Osteoblast (primary cell): ENCODE measurements at regions not wholly inside any gene's neighbourhood (a gene's known extent, or its start where the extent isn't known, plus 50 kb on each side); places are given as distances from the start of the nearest gene placed in this dataset.

ENCODE experiments used
- DNase-seq: peaks from one replicate; pipeline ENCODE4 v3.0.0; 2011; ENCODE audit warnings: low spot score, mixed read lengths; ENCODE audit not compliant: insufficient read length; ENCODE audit errors: missing footprints
- H2AFZ ChIP-seq: 2 replicates; pipeline ENCODE4 v1.6.0; 2011; ENCODE audit warnings: mild to moderate bottlenecking, low read length
- H3K27ac ChIP-seq: 2 replicates; pipeline ENCODE4 v1.5.1; 2011; ENCODE audit warnings: mild to moderate bottlenecking, low read depth, low read length, moderate library complexity
- H3K27me3 ChIP-seq: 2 replicates; pipeline ENCODE4 v1.6.0; 2012; ENCODE audit warnings: mild to moderate bottlenecking, control low read depth, inconsistent platforms, low read length, moderate library complexity; ENCODE audit not compliant: insufficient read depth
- H3K36me3 ChIP-seq: 2 replicates; pipeline ENCODE4 v1.5.1; 2011; ENCODE audit warnings: mild to moderate bottlenecking, low read length, control low read depth, moderate library complexity; ENCODE audit not compliant: insufficient read depth
- H3K4me1 ChIP-seq: 2 replicates; pipeline ENCODE4 v1.5.1; 2011; ENCODE audit warnings: mild to moderate bottlenecking, low read length, control low read depth, moderate library complexity; ENCODE audit not compliant: insufficient read depth
- H3K4me2 ChIP-seq: 2 replicates; pipeline ENCODE4 v1.6.0; 2011; ENCODE audit warnings: mild to moderate bottlenecking, low read length; ENCODE audit not compliant: insufficient read depth
- H3K4me3 ChIP-seq: fragments of 200-600 bp; sonication (generic); 3 replicates; pipeline ENCODE4 v1.5.1; 2012; ENCODE audit warnings: mild to moderate bottlenecking, low read length, inconsistent platforms; ENCODE audit not compliant: insufficient read depth
- H3K79me2 ChIP-seq: 2 replicates; pipeline ENCODE4 v1.6.0; 2012; ENCODE audit warnings: mild to moderate bottlenecking, low read length, control low read depth, inconsistent platforms; ENCODE audit not compliant: insufficient read depth
- H3K9me3 ChIP-seq: 2 replicates; pipeline ENCODE4 v1.5.1; 2011; ENCODE audit warnings: low read depth, low read length, control low read depth
- H4K20me1 ChIP-seq: 2 replicates; pipeline ENCODE4 v1.6.0; 2012; ENCODE audit warnings: mild to moderate bottlenecking, low read length, control low read depth; ENCODE audit not compliant: insufficient read depth
- CTCF ChIP-seq: IDR thresholded peaks from 2 replicates; pipeline ENCODE4 v1.5.1; 2011; ENCODE audit warnings: mild to moderate bottlenecking, low read depth, low read length, moderate library complexity; ENCODE audit errors: extremely low read depth

- no peaks in the 10 kb centered on the region for H3K36me3 ChIP-seq
- H3K4me3 ChIP-seq: no peak overlapping the region
- no peaks in the 10 kb centered on the region for H3K9me3 ChIP-seq
- no peaks in the 10 kb centered on the region for H3K4me1 ChIP-seq
- H4K20me1 ChIP-seq: no peaks in the 10 kb centered on the region
- no peak for TF ChIP-seq CTCF
- no peaks in the 10 kb centered on the region for H3K27me3 ChIP-seq
- H3K4me2 ChIP-seq: no peak overlapping the region
- no peak for DNase-seq
- H3K79me2 ChIP-seq: no peaks in the 10 kb centered on the region
- H3K27ac ChIP-seq: no peak overlapping the region
- no peak overlapping the region for H2AFZ ChIP-seq
Measured at GRCh38 chr12:44942714-44943113, 66.6 kb upstream of the NELL2 start.

GRCh38 chr12:44930972-44931600, 55.0 kb upstream of the NELL2 start:
- H3K4me1 ChIP-seq: no peaks in the 10 kb centered on the region
- H2AFZ ChIP-seq: no peak overlapping the region
- TF ChIP-seq CTCF: peak; percentile 59
- H3K36me3 ChIP-seq: no peaks in the 10 kb centered on the region
- no peaks in the 10 kb centered on the region for H4K20me1 ChIP-seq
- H3K27ac ChIP-seq: no peak overlapping the region
- no peak overlapping the region for H3K4me3 ChIP-seq
- H3K4me2 ChIP-seq: no peak overlapping the region
- no peaks in the 10 kb centered on the region for H3K9me3 ChIP-seq
- no peaks in the 10 kb centered on the region for H3K27me3 ChIP-seq
- peak; percentile 50 for DNase-seq
- H3K79me2 ChIP-seq: no peaks in the 10 kb centered on the region

GRCh38 chr12:44929236-44929885, 53.2 kb upstream of the NELL2 start:
- DNase-seq: no peak
- H2AFZ ChIP-seq: no peak overlapping the region
- H3K27me3 ChIP-seq: no peaks in the 10 kb centered on the region
- TF ChIP-seq CTCF: no peak
- H4K20me1 ChIP-seq: no peaks in the 10 kb centered on the region
- no peaks in the 10 kb centered on the region for H3K4me1 ChIP-seq
- no peak overlapping the region for H3K27ac ChIP-seq
- no peaks in the 10 kb centered on the region for H3K36me3 ChIP-seq
- no peak overlapping the region for H3K4me3 ChIP-seq
- no peaks in the 10 kb centered on the region for H3K9me3 ChIP-seq
- H3K4me2 ChIP-seq: no peak overlapping the region
- H3K79me2 ChIP-seq: no peaks in the 10 kb centered on the region
